ENCODE measurements at regions not wholly inside any gene's neighbourhood (a gene's known extent, or its start where the extent isn't known, plus 50 kb on each side); places are given as distances from the start of the nearest gene placed in this dataset.

- Histone ChIP-seq H3K27ac (ENCODE audit: low read depth, low read length) (no peak overlapping the region), H3K36me3 (ENCODE audit: control insufficient read depth in 2 of 3, insufficient read depth in 3 of 3, low read length in 3 of 3) (no peaks in the 10 kb centered on the region), H3K9me3 (ENCODE audit: control insufficient read depth in 2 of 3, low read length in 3 of 3) (no peaks in the 10 kb centered on the region), H3K4me3 (ENCODE audit: low read length) (no peak overlapping the region), H3K4me1 (ENCODE audit: control insufficient read depth in 2 of 2, insufficient read depth in 2 of 2, low read length in 2 of 2) (no peaks in the 10 kb centered on the region), H3K27me3 (ENCODE audit: control insufficient read depth in 2 of 2, insufficient read depth in 2 of 2, low read length in 2 of 2) (no peaks in the 10 kb centered on the region)
- intact Hi-C loops (cut with micrococcal nuclease) = no loop called here
- CTCF ChIA-PET = no interaction called here
- POLR2A ChIA-PET = no interaction called here
- DNase-seq (no peak), ATAC-seq (no peak)
- H3K36me3 Mint-ChIP-seq = no peaks in the 10 kb centered on the region
- H3K9me3 Mint-ChIP-seq = peaks cover 0 to 8% (median 0%) of the 10 kb centered on the region in 11 donors
- H3K27ac Mint-ChIP-seq = no peak overlapping the region
- H3K4me3 Mint-ChIP-seq = no peak overlapping the region
- H3K4me1 Mint-ChIP-seq = no peaks in the 10 kb centered on the region
- H3K27me3 Mint-ChIP-seq = no peaks in the 10 kb centered on the region
These were observed 436.7 kb upstream of the AADAT start for GRCh38 chr4:170526471-170526870.

GRCh38 chr4:170522427-170522970, 432.7 kb upstream of the AADAT start:
- intact Hi-C loops (cut with micrococcal nuclease) = no loop called here
- Mint-ChIP-seq H3K4me1 (no peaks in the 10 kb centered on the region), H3K27me3 (no peaks in the 10 kb centered on the region), H3K27ac (no peak overlapping the region), H3K9me3 (peaks cover 0 to 13% (median 3%) of the 10 kb centered on the region in 11 donors), H3K4me3 (no peak overlapping the region), H3K36me3 (no peaks in the 10 kb centered on the region)
- H3K36me3 ChIP-seq (ENCODE audit: control insufficient read depth in 2 of 3, insufficient read depth in 3 of 3, low read length in 3 of 3) = no peaks in the 10 kb centered on the region
- H3K27ac ChIP-seq (ENCODE audit: low read depth, low read length) = no peak overlapping the region
- DNase-seq (no peak), ATAC-seq (no peak)
- POLR2A ChIA-PET = no interaction called here
- no peaks in the 10 kb centered on the region for H3K9me3 ChIP-seq (ENCODE audit: control insufficient read depth in 2 of 3, low read length in 3 of 3)
- CTCF ChIA-PET = no interaction called here
- H3K27me3 ChIP-seq (ENCODE audit: control insufficient read depth in 2 of 2, insufficient read depth in 2 of 2, low read length in 2 of 2) = no peaks in the 10 kb centered on the region
- H3K4me3 ChIP-seq (ENCODE audit: low read length) = no peak overlapping the region
- H3K4me1 ChIP-seq (ENCODE audit: control insufficient read depth in 2 of 2, insufficient read depth in 2 of 2, low read length in 2 of 2) = no peaks in the 10 kb centered on the region

GRCh38 chr4:170497689-170498088, 407.9 kb upstream of the AADAT start:
- Histone ChIP-seq H3K36me3 (ENCODE audit: control insufficient read depth in 2 of 3, insufficient read depth in 3 of 3, low read length in 3 of 3) (no peaks in the 10 kb centered on the region), H3K4me1 (ENCODE audit: control insufficient read depth in 2 of 2, insufficient read depth in 2 of 2, low read length in 2 of 2) (no peaks in the 10 kb centered on the region), H3K27ac (ENCODE audit: low read depth, low read length) (no peak overlapping the region), H3K4me3 (ENCODE audit: low read length) (no peak overlapping the region), H3K9me3 (ENCODE audit: control insufficient read depth in 2 of 3, low read length in 3 of 3) (no peaks in the 10 kb centered on the region), H3K27me3 (ENCODE audit: control insufficient read depth in 2 of 2, insufficient read depth in 2 of 2, low read length in 2 of 2) (no peaks in the 10 kb centered on the region)
- CTCF ChIA-PET = no interaction called here
- Mint-ChIP-seq H3K27ac (no peak overlapping the region), H3K9me3 (peaks cover 0 to 13% (median 3%) of the 10 kb centered on the region in 11 donors), H3K4me1 (peaks cover 0 to 3% (median 0%) of the 10 kb centered on the region in 7 donors), H3K27me3 (no peaks in the 10 kb centered on the region), H3K36me3 (no peaks in the 10 kb centered on the region), H3K4me3 (peak overlapping the region in 3 of 10 donors; percentile 12 to 32 (median 18))
- no peak for ATAC-seq
- intact Hi-C loops (cut with micrococcal nuclease) = no loop called here
- POLR2A ChIA-PET = no interaction called here
- no peak for DNase-seq

GRCh38 chr4:170497112-170497511, 407.4 kb upstream of the AADAT start:
- ChIA-PET CTCF (no interaction called here), POLR2A (no interaction called here)
- H3K36me3 Mint-ChIP-seq = no peaks in the 10 kb centered on the region
- H3K27me3 Mint-ChIP-seq = no peaks in the 10 kb centered on the region
- Histone ChIP-seq H3K27ac (ENCODE audit: low read depth, low read length) (no peak overlapping the region), H3K9me3 (ENCODE audit: control insufficient read depth in 2 of 3, low read length in 3 of 3) (no peaks in the 10 kb centered on the region), H3K36me3 (ENCODE audit: control insufficient read depth in 2 of 3, insufficient read depth in 3 of 3, low read length in 3 of 3) (no peaks in the 10 kb centered on the region), H3K4me3 (ENCODE audit: low read length) (no peak overlapping the region), H3K4me1 (ENCODE audit: control insufficient read depth in 2 of 2, insufficient read depth in 2 of 2, low read length in 2 of 2) (no peaks in the 10 kb centered on the region), H3K27me3 (ENCODE audit: control insufficient read depth in 2 of 2, insufficient read depth in 2 of 2, low read length in 2 of 2) (no peaks in the 10 kb centered on the region)
- peak overlapping the region in 1 of 9 donors; percentile 81 for H3K27ac Mint-ChIP-seq
- peak overlapping the region; percentile 12 to 77 (median 37) for H3K4me3 Mint-ChIP-seq
- H3K9me3 Mint-ChIP-seq = peaks cover 0 to 15% (median 3%) of the 10 kb centered on the region in 11 donors
- H3K4me1 Mint-ChIP-seq = peaks cover 0 to 3% (median 0%) of the 10 kb centered on the region in 7 donors
- intact Hi-C loops (cut with micrococcal nuclease) = no loop called here
- ATAC-seq (no peak), DNase-seq (no peak)

- Mint-ChIP-seq H3K4me3 (no peak overlapping the region), H3K4me1 (no peaks in the 10 kb centered on the region), H3K36me3 (no peaks in the 10 kb centered on the region), H3K27me3 (no peaks in the 10 kb centered on the region), H3K9me3 (peaks cover 0 to 9% (median 0%) of the 10 kb centered on the region in 11 donors), H3K27ac (no peak overlapping the region)
- H3K27me3 ChIP-seq (ENCODE audit: control insufficient read depth in 2 of 2, insufficient read depth in 2 of 2, low read length in 2 of 2) = no peaks in the 10 kb centered on the region
- DNase-seq = no peak
- no peak for ATAC-seq
- intact Hi-C loops (cut with micrococcal nuclease) = no loop called here
- no peaks in the 10 kb centered on the region for H3K4me1 ChIP-seq (ENCODE audit: control insufficient read depth in 2 of 2, insufficient read depth in 2 of 2, low read length in 2 of 2)
- ChIA-PET POLR2A (no interaction called here), CTCF (no interaction called here)
- no peak overlapping the region for H3K27ac ChIP-seq (ENCODE audit: low read depth, low read length)
- H3K36me3 ChIP-seq (ENCODE audit: control insufficient read depth in 2 of 3, insufficient read depth in 3 of 3, low read length in 3 of 3) = no peaks in the 10 kb centered on the region
- H3K9me3 ChIP-seq (ENCODE audit: control insufficient read depth in 2 of 3, low read length in 3 of 3) = no peaks in the 10 kb centered on the region
- no peak overlapping the region for H3K4me3 ChIP-seq (ENCODE audit: low read length)
These were observed 402.2 kb upstream of the AADAT start for GRCh38 chr4:170491981-170492380.

- no peaks in the 10 kb centered on the region for H3K36me3 ChIP-seq (ENCODE audit: control insufficient read depth in 2 of 3, insufficient read depth in 3 of 3, low read length in 3 of 3)
- ChIA-PET POLR2A (no interaction called here), CTCF (no interaction called here)
- Mint-ChIP-seq H3K4me3 (no peak overlapping the region), H3K36me3 (no peaks in the 10 kb centered on the region), H3K27me3 (no peaks in the 10 kb centered on the region), H3K9me3 (peaks cover 0 to 4% (median 1%) of the 10 kb centered on the region in 11 donors), H3K4me1 (no peaks in the 10 kb centered on the region), H3K27ac (no peak overlapping the region)
- intact Hi-C loops (cut with micrococcal nuclease) = no loop called here
- H3K4me3 ChIP-seq (ENCODE audit: low read length) = no peak overlapping the region
- no peaks in the 10 kb centered on the region for H3K27me3 ChIP-seq (ENCODE audit: control insufficient read depth in 2 of 2, insufficient read depth in 2 of 2, low read length in 2 of 2)
- no peak for DNase-seq
- H3K4me1 ChIP-seq (ENCODE audit: control insufficient read depth in 2 of 2, insufficient read depth in 2 of 2, low read length in 2 of 2) = no peaks in the 10 kb centered on the region
- no peak overlapping the region for H3K27ac ChIP-seq (ENCODE audit: low read depth, low read length)
- no peaks in the 10 kb centered on the region for H3K9me3 ChIP-seq (ENCODE audit: control insufficient read depth in 2 of 3, low read length in 3 of 3)
- no peak for ATAC-seq
These were observed 386.6 kb upstream of the AADAT start for GRCh38 chr4:170476351-170476750.

- H3K4me3 Mint-ChIP-seq = no peak overlapping the region
- CTCF ChIA-PET = no interaction called here
These were observed 375.7 kb upstream of the AADAT start for GRCh38 chr4:170465429-170465828.

More at GRCh38 chr4:170465429-170465828, 375.7 kb upstream of the AADAT start:
- no peaks in the 10 kb centered on the region for H3K4me1 ChIP-seq (ENCODE audit: control insufficient read depth in 2 of 2, insufficient read depth in 2 of 2, low read length in 2 of 2)
- no peaks in the 10 kb centered on the region for H3K27me3 ChIP-seq (ENCODE audit: control insufficient read depth in 2 of 2, insufficient read depth in 2 of 2, low read length in 2 of 2)
- Mint-ChIP-seq H3K4me1 (no peaks in the 10 kb centered on the region), H3K27me3 (peaks cover 0 to 3% (median 0%) of the 10 kb centered on the region in 5 donors), H3K9me3 (peaks cover 0 to 11% (median 2%) of the 10 kb centered on the region in 11 donors), H3K36me3 (peaks cover 0 to 3% (median 0%) of the 10 kb centered on the region in 5 donors), H3K27ac (no peak overlapping the region)
- DNase-seq (no peak), ATAC-seq (no peak)
- no peak overlapping the region for H3K27ac ChIP-seq (ENCODE audit: low read depth, low read length)
- H3K4me3 ChIP-seq (ENCODE audit: low read length) = no peak overlapping the region
- no peaks in the 10 kb centered on the region for H3K9me3 ChIP-seq (ENCODE audit: control insufficient read depth in 2 of 3, low read length in 3 of 3)
- POLR2A ChIA-PET = no interaction called here
- H3K36me3 ChIP-seq (ENCODE audit: control insufficient read depth in 2 of 3, insufficient read depth in 3 of 3, low read length in 3 of 3) = no peaks in the 10 kb centered on the region
- intact Hi-C loops (cut with micrococcal nuclease) = no loop called here
